ENCODE measurements at regions not wholly inside any gene's neighbourhood (a gene's known extent, or its start where the extent isn't known, plus 50 kb on each side); places are given as distances from the start of the nearest gene placed in this dataset.

DNA sequence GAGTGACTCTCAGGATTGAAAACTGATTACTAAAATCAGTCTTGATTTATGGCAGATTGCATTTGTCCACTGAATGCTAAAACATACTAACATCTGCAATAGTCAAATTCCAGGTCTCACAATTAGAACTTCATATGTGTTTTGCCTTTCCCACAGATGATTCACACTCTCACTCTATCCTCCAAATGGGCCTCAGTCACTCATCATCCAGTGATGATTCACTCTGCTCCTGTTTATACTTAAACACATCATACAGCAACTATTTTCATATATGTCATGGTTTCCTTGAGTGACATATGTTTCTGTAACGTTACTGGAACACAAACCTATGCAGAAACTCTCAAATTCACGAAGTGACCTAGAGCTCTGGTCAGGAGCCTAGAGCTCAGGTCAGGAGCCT lies 512.9 kb downstream of the HINT1 start:
- DNase-seq (ENCODE audit: extremely low read depth, low read depth), result no peak
- no peak for TF ChIP-seq CTCF (IDR thresholded peaks at IDR 0.05; ENCODE audit: low read depth, low read length)

DNA sequence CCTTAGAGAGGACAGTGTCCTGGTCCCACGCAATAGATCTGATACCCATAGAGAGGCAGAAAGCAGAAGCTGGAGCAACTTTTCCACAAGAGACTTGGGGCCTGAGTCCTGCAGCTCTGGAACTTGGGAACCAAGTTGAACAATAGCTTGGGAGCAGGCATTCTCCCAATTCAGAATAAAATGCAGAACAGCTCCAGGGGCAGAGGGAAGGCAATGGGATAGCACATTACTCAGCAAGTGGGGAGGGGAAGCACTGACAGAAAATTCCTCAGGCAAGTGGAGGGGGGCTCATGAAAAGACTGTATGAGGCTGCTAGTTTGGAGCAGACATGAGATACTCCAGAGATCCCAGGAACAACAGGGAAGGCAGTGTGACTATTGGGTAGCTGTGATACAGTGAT lies 513.6 kb downstream of the HINT1 start:
- TF ChIP-seq CTCF (IDR thresholded peaks at IDR 0.05; ENCODE audit: low read depth, low read length), result no peak
- DNase-seq (ENCODE audit: extremely low read depth, low read depth), result no peak

DNA sequence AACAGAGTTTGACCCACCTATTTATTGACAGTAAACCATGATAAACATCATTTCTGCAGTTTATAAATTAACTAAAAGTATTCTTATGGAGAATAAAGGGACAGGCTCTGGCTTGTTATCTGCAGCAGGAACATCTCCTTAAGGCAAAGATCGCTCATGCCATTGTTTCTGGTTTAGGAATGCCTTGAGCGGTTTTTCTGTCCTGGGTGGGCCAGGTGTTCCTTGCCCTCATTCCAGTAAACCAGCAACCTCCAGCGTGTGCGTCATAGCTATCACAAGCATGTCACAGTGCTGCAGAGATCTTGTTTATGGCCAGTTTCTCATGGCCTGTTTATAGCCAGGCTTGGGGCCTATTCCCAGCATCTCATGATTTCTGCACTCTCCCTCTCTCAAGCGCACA lies 521.7 kb downstream of the HINT1 start:
- no peak for TF ChIP-seq CTCF (IDR thresholded peaks at IDR 0.05; ENCODE audit: low read depth, low read length)
- DNase-seq (ENCODE audit: extremely low read depth, low read depth), result no peak

DNA sequence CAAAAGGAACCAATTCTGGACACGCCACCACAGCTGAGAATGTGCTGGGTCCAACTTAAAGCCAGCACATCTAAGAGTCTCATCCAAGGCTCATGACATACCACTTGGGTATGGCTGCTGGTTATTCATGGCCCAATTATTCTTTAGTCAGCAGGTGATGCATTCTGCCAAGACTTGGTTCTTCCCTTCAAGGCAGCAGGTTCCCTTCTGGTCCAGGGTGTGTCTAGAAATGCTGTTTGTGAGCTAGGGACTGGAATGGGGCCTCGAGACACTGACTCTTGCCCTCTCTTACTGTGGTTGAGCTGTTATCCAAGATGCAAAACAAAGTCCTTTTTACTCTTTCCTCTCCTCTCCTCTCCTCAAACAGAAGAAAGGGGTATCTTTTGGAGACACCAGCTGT lies 522.6 kb downstream of the HINT1 start:
- DNase-seq (ENCODE audit: extremely low read depth, low read depth), result no peak
- TF ChIP-seq CTCF (IDR thresholded peaks at IDR 0.05; ENCODE audit: low read depth, low read length), result no peak

DNA sequence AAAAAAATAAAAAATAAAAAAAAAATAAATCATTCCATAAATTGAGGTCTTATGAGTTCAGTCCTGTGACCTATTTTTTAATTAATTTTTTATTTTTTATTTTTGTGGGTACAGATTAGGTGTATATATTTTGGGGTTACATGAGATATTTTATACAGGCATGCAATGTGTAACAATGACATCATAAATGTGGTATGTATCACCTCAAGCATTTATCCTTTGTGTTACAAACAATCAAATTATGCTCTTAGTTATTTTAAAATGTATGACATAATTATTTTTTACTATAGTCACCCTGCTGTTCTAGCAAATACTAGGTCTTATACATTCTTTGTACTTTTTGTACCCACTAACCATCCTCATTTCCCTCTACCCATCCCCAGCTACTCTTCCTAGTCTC lies 537.9 kb downstream of the HINT1 start:
- no peak for TF ChIP-seq CTCF (IDR thresholded peaks at IDR 0.05; ENCODE audit: low read depth, low read length)
- DNase-seq (ENCODE audit: extremely low read depth, low read depth), result no peak

DNA sequence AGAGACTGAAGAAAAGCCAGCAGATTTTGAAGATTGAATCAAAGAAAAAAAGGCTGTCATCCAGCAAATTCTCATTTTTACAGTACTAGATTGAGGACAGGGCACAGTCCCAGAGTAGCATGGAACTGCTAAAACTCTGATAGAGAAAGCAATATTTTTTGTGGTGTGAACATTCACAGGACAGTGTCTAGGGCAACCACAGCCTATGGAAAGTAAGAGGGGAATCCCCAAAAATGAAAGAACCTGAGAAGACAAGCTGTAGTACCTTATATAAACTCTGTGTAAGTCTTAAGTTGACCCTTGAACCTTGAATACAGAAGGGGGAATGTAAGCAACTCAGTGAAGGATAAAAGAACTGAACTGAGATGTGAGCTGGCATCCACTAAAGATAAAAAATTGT lies 540.3 kb downstream of the HINT1 start:
- no peak for TF ChIP-seq CTCF (IDR thresholded peaks at IDR 0.05; ENCODE audit: low read depth, low read length)
- no peak for DNase-seq (ENCODE audit: extremely low read depth, low read depth)

- no peak for TF ChIP-seq CTCF (IDR thresholded peaks at IDR 0.05; ENCODE audit: low read depth, low read length)
- no peak for DNase-seq (ENCODE audit: extremely low read depth, low read depth)
Observed at GRCh38 chr5:130616161-130616560, 548.9 kb downstream of the HINT1 start.
